MG63 (cell line): ENCODE measurements at regions not wholly inside any gene's neighbourhood (a gene's known extent, or its start where the extent isn't known, plus 50 kb on each side); places are given as distances from the start of the nearest gene placed in this dataset.
"Not testable (repeated sequence)": the region's sequence is repeated elsewhere in the genome, so short reads cannot be mapped to it uniquely, and the experiment has no call there.

ENCODE experiments used
- DNase-seq: peaks from one replicate; pipeline ENCODE4 v3.0.0-alpha.2; 2020
- H3K27me3 ChIP-seq: fragments of 250-450 bp; sonication (Bioruptor Pico); 2 replicates; pipeline ENCODE4 v1.5.1; 2020; ENCODE audit warnings: mild to moderate bottlenecking, moderate library complexity
- H3K36me3 ChIP-seq: fragments of 250-450 bp; sonication (Bioruptor Pico); 2 replicates; pipeline ENCODE4 v1.5.1; 2020; ENCODE audit warnings: mild to moderate bottlenecking, moderate library complexity
- H3K4me3 ChIP-seq: fragments of 250-450 bp; sonication (Bioruptor Pico); 2 replicates; pipeline ENCODE4 v1.5.1; 2020; ENCODE audit warnings: mild to moderate bottlenecking, moderate library complexity
- H3K9me3 ChIP-seq: fragments of 250-450 bp; sonication (Bioruptor Pico); 2 replicates; pipeline ENCODE4 v1.5.1; 2020; ENCODE audit warnings: mild to moderate bottlenecking, moderate library complexity

DNA sequence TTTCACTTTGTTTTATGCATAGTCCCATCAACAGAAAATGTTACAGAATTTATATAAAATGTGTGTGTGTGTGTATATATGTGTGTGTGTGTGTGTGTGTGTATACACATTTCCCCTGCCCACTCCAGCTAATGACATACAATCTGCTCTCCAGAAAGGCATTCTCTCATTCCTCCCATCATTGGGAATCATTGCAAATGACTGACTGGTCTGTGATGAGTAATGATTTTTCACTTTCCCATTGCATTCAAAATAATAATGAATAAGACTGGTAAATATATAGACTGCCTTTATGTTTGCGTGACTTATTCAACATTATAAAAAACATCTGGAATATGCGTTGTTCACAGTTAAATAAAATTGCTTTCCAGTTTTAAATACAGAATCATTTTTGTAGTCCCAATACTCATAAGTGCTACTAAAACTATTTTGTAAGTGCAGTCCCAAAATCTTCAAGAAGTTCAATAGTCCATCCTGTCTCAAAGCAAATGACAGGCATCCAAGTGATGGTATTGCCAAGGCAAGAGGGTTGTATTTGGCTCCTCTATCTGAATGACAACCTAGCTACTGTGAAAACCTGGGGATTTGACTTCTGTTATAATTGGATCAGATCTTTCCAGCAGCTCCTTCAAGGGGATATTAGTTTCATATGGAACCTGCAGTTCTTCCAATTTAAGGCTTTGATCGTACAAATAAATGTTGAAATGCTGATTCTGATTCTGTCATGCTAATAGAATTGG lies 150.9 kb downstream of the POLR1F start:
- no peak for DNase-seq
- no peaks in the 10 kb centered on the region for H3K9me3 ChIP-seq
- no peaks in the 10 kb centered on the region for H3K27me3 ChIP-seq
- no peaks in the 10 kb centered on the region for H3K36me3 ChIP-seq
- H3K4me3 ChIP-seq = no peak overlapping the region

DNA sequence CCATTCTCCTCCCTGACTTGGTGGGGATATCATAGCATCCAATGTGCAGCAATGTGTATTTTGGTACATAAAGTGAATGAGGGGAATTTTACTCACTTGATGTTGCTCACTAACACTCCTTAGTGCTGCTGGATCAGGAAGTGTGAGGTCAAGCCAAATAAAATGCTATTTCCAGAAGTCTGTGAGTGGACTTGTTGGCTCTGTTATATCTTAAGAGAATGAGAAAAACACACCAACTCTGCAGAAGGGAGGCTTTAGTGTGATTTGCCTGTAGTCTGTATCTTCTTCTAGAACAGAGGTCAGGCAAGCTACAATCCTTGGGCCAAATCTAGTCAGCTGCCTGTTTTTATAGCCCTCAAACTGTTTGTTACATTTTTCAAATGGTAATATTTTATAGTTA lies 154.3 kb downstream of the POLR1F start:
- no peak for DNase-seq
- Histone ChIP-seq H3K27me3 (no peaks in the 10 kb centered on the region), H3K4me3 (no peak overlapping the region), H3K9me3 (no peaks in the 10 kb centered on the region), H3K36me3 (no peaks in the 10 kb centered on the region)

DNA sequence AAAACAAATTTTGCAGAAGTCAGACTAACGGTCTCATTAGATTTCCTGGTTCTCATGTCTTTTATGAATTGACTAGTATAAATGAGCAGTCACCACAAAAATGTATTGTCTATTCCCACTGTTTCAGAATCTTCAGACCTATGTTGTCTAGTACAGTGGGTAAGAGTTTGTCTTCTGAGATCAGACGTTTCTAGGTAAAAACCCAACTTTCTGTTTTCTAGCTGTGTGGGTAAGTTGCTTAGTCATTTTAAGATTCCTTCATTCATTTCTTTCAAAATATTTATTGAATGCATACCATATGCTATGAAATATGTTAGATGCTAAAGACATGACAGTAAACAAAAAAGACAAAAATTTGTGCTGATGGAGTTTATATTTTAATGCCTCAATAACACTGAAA lies 156.3 kb downstream of the POLR1F start:
- no peak for DNase-seq

DNA sequence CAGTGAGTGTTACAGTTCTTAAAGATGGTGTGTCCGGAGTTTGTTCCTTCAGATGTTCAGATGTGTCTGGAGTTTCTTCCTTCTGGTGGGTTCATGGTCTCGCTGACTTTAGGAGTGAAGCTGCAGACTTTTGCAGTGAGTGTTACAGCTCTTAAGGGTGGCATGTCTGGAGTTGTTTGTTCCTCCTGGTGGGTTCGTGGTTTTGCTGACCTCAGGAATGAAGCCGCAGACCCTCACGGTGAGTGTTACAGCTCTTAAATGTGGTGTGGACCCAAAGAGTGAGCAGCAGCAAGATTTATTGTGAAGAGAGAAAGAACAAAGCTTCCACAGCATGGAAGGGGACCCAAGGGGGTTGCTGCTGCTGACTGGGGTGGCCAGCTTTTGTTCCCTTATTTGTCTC lies 159.6 kb downstream of the POLR1F start:
- not testable (repeated sequence) for H3K27me3 ChIP-seq, H3K9me3 ChIP-seq, DNase-seq, H3K36me3 ChIP-seq, H3K4me3 ChIP-seq

More for the DNA sequence above, 156.3 kb downstream of the POLR1F start:
- Histone ChIP-seq H3K9me3 (no peaks in the 10 kb centered on the region), H3K4me3 (no peak overlapping the region), H3K27me3 (no peaks in the 10 kb centered on the region), H3K36me3 (no peaks in the 10 kb centered on the region)

DNA sequence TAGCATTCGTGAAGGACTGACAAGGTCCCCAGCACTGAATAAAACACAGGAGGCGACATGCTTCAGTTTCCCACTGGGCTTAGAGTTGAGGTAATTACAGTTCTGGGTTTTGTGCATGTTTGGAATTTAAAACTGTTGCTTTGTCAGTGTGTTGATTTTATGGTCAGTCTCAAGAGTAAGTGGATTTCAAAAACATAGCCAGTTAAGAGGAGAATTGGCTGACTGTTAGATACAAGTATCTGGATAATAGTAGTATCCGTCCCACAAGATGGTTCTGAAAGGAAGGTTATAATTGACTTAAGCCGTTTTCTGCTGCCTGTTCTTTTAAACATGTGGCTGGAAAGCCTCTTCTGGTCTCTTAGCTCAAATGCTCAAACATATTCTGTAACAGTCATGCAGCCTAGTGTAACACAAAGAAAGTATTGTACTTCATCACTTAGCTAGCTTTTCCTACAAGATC lies 170.9 kb downstream of the POLR1F start:
- no peak for DNase-seq
- H3K9me3 ChIP-seq = no peaks in the 10 kb centered on the region
- peak overlapping the region; percentile 14; the same call in 1 of the 2 replicates for H3K4me3 ChIP-seq
- no peaks in the 10 kb centered on the region for H3K27me3 ChIP-seq
- no peaks in the 10 kb centered on the region for H3K36me3 ChIP-seq

DNA sequence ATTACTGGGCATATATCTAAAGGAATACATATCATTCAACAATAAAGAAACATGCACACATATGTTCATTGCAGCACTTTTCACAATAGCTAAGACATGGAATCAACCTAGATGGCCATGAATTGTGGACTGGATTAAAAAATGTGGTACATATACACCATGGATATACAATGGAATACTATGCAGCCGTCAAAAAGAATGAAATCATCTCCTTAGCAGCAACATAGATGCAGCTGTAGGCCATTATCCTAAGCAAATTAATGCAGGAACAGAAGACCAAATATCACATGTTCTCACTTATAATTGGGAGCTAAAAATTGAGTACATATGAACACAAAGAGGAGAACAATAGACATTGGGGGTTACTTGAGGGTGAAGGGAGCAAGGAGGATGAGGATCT lies 175.6 kb downstream of the POLR1F start:
- no peak for DNase-seq
- H3K4me3 ChIP-seq = no peak overlapping the region
- H3K27me3 ChIP-seq = no peaks in the 10 kb centered on the region
- H3K9me3 ChIP-seq = no peaks in the 10 kb centered on the region
- no peaks in the 10 kb centered on the region for H3K36me3 ChIP-seq

DNA sequence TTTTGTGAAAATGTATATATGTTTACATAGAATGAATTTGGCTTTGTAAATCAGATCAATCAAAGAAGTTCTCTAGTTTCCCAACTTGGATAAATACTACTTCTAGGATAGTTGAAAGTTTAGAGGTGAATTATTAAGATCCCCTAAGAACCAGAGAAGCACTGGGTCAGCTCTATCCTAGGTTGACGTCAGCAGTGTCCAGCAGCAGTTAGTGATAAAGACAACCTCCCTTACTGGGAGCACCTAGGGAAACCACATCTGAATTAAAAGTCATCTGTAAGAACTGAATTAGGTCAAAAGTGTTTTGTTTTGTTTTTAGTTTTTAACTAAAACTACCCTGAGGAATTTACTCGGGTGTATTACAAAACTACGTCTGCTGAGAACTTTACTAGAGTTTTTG lies 178.0 kb downstream of the POLR1F start:
- Histone ChIP-seq H3K36me3 (no peaks in the 10 kb centered on the region), H3K27me3 (no peaks in the 10 kb centered on the region), H3K4me3 (no peak overlapping the region), H3K9me3 (no peaks in the 10 kb centered on the region)
- no peak for DNase-seq

DNA sequence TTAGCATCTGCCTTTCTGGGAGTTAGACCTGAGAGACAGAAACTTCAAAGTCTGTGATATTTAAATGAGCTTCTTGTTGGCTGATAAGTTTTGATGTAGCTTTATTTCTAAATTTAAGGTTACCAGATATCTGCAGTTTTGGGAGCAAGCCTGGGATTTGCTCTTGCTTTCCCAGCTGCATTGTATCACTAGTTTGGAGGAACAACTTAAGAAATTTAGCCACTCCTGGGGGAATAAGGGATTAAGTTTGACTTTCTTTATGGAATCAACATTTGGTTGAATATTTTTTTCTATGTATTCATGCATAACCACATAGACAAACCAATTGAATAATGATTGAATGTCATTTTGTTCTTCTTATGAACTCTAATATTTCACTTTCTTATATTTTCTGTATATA lies 178.6 kb downstream of the POLR1F start:
- Histone ChIP-seq H3K4me3 (no peak overlapping the region), H3K27me3 (no peaks in the 10 kb centered on the region), H3K36me3 (no peaks in the 10 kb centered on the region), H3K9me3 (no peaks in the 10 kb centered on the region)
- DNase-seq = no peak

DNA sequence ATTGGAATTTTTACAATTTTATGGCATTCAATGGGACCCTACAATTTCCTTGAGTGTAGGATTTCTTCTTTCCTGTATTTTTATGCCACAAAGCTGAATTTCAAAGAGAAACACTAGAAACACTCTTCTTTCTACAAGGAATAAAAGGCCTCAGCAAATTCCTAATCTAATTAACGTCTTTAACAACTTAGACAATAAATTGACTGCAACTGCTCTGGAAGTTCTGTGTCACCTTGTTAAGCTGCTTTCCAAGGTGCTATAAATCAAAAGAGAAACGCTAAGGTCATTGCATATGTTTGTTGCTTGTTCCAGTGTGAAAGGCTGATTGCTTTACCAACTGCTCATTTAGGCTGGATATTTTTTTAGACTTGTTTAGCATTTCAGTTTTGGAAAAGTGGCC lies 182.2 kb downstream of the POLR1F start:
- no peaks in the 10 kb centered on the region for H3K36me3 ChIP-seq
- no peaks in the 10 kb centered on the region for H3K27me3 ChIP-seq
- no peaks in the 10 kb centered on the region for H3K9me3 ChIP-seq
- no peak for DNase-seq
- H3K4me3 ChIP-seq = no peak overlapping the region

DNA sequence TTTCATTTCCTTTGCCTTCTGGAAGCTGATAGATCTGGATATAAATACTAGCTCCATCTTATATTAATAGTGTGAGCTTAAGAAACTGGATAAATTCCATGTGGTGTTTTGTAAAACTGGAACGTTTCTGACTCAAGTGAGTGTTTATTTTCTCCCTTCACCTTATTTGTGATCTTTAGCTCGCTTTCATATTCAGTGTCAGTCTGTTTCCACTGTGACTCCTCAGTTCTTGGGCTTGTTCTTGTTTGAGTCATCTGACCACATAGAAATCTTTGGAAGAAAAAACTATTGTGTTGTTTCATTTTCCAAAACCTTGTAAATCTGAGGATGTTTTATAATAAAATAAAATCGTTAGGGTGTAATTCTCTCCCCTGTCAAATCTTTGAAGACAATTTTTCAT lies 186.4 kb downstream of the POLR1F start:
- Histone ChIP-seq H3K4me3 (no peak overlapping the region), H3K9me3 (no peaks in the 10 kb centered on the region), H3K27me3 (no peaks in the 10 kb centered on the region), H3K36me3 (no peaks in the 10 kb centered on the region)
- DNase-seq = peak; percentile 26

DNA sequence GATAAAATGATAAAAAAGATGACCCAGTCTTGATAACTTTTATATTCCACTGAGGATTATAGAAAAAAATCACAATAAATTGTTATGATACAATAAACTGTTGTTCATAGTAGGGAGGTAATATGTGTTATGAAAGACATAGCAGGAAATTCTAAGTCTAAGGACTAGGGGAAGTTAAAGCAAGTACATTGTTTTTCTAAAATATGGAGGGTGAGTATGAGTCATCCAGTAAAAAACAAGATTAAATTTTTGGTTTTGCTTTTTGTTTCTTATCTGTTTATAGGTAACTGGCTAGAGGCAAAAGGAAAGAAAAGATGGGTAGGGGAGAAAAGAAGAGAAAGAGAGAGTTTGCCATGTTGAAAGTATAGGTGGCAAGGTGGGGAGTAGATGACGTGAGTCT lies 188.4 kb downstream of the POLR1F start:
- Histone ChIP-seq H3K36me3 (no peaks in the 10 kb centered on the region), H3K4me3 (no peak overlapping the region), H3K9me3 (no peaks in the 10 kb centered on the region), H3K27me3 (no peaks in the 10 kb centered on the region)
- DNase-seq = no peak

DNA sequence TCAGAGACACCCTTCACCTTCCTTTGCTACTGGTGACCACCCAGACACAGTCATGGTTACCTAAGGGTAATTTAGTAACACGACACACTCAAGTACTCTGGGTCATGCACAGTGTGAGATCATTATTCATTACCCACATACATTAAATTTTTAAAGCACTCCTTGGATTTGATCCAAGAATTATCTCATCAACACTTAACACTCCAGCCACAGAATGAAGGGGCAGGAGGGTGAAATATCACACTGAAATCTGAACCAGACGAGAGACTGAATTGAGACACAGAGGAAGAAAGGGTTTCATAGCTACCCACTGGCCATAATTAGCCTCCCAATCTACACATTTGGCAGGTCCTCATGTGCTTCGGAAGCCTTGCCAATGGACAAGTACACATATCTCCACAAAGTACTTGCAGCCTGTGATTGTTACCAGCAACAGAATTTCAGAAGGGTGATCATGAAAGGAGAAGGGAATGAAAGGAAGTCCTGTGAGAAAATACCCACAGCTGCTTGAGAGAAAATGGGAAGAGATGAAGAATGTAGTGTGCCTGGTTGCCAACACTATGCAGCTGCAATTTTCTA lies 189.3 kb downstream of the POLR1F start:
- no peaks in the 10 kb centered on the region for H3K36me3 ChIP-seq
- no peaks in the 10 kb centered on the region for H3K27me3 ChIP-seq
- no peaks in the 10 kb centered on the region for H3K9me3 ChIP-seq
- H3K4me3 ChIP-seq = no peak overlapping the region
- DNase-seq = peak; percentile 46

DNA sequence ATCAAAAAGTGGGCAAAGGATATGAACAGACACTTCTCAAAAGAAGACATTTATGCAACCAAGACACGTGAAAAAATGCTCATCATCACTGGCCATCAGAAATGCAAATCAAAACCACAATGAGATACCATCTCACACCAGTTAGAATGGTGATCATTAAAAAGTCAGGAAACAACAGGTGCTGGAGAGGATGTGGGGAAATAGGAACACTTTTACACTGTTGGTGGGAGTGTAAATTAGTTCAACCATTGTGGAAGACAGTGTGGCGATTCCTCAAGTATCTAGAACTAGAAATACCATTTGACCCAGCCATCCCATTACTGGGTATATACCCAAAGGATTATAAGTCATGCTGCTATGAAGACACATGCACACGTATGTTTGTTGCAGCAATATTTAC lies 191.3 kb downstream of the POLR1F start:
- DNase-seq, H3K27me3 ChIP-seq, H3K36me3 ChIP-seq, H3K9me3 ChIP-seq, H3K4me3 ChIP-seq: not testable (repeated sequence)

DNA sequence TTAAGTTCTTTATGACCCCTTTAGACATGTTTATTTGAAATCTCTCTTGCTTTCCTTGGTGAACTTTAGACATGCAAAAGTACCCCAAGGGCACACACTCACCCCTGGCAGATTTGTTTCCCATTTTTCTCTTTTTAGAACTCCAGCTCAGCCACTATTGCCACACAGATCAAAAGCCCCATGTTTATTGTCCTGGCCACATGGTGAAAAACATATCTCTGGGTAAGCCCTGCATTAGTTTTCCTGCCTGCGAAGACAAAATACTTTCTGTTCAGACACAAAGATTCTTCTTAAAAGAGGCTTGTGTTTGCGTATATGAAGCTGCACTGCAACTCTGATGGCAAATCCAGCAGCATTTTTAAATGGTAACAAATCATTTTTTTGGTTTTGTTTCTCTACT lies 200.0 kb downstream of the POLR1F start:
- Histone ChIP-seq H3K9me3 (no peaks in the 10 kb centered on the region), H3K27me3 (no peaks in the 10 kb centered on the region), H3K4me3 (no peak overlapping the region), H3K36me3 (no peaks in the 10 kb centered on the region)
- DNase-seq = no peak

DNA sequence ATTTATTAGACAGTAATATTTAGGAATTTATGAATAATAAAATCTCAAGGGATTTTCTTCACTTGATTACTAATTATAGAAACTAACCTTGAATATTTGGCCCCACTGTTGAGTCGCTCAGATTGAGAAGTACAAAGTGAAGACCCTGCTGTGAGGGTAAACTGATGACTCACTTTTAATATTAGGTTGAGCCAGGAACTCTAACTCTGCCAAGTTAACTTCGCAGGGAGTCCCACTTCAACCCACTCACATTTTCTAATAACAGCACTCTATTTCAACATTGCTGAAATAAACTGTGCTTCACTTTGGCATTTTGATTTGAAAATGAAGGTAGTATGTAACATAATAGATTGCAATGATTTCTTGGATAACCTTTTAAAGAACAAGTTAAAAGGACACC lies 200.7 kb downstream of the POLR1F start:
- no peaks in the 10 kb centered on the region for H3K9me3 ChIP-seq
- H3K36me3 ChIP-seq = no peaks in the 10 kb centered on the region
- no peaks in the 10 kb centered on the region for H3K27me3 ChIP-seq
- DNase-seq = peak; percentile 30
- H3K4me3 ChIP-seq = no peak overlapping the region

DNA sequence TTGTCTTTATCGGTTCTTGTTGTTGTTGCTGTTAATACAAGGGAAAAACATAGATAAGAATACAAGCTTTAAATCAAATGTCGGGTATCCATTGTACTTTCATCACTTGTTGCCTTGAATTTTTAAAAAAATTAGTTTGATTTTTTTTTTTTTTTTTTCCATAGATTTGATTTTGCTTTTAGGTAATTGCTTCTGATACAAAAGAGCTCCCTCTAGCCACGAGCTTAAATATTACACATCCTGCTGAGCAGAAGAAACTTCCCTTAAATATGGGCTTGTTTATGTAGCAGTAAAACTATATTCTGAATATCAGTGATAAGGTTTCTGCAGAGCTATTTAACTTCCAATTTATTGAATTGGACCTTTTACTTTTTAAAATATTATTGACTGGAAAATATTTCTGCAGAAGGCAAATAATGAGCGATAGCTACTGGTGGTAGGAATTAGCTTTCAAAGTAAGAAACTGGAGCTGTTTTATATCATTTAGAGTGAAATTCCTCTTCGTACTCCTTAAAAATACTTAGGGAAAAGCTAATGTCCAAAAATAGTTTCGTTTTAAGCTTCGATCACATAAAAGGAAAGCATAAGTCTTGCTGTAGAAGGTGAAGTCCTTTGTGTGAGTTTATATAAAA lies 216.9 kb downstream of the POLR1F start:
- no peaks in the 10 kb centered on the region for H3K9me3 ChIP-seq

DNA sequence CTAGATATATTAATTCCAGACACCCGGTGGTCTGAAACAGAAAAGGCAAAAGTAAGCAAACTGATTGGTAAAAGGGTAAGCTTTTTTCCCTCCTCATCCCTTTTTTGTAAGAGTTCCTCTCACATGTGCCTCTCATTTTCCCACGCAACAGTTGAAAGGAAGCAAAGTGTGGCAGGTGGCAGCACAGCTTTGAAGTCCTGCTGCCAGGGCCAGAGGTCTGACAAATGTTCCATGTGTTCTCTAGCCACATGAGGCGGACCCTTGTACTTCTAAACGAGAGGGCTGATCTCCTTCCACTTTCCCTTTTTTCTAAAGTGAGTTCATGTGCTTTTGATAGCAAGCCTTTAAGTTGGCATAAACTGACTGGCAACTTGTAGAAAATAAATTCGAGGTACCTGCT lies 217.5 kb downstream of the POLR1F start:
- no peak overlapping the region for H3K4me3 ChIP-seq
- no peaks in the 10 kb centered on the region for H3K36me3 ChIP-seq
- H3K27me3 ChIP-seq = no peaks in the 10 kb centered on the region
- no peak for DNase-seq
- H3K9me3 ChIP-seq = no peaks in the 10 kb centered on the region

More for the DNA sequence above, 216.9 kb downstream of the POLR1F start:
- H3K4me3 ChIP-seq = no peak overlapping the region
- H3K36me3 ChIP-seq = no peaks in the 10 kb centered on the region
- no peaks in the 10 kb centered on the region for H3K27me3 ChIP-seq
- no peak for DNase-seq
